SK-N-SH treated with all-trans-retinoic acid at 6 μM for 48 hours (cell line): ENCODE measurements at regions not wholly inside any gene's neighbourhood (a gene's known extent, or its start where the extent isn't known, plus 50 kb on each side); places are given as distances from the start of the nearest gene placed in this dataset.

Experiments
- ATAC-seq: fragments of 200-7000 bp; cut with Tn5 transposase; 3 replicates; pipeline ENCODE4 v1.9.1; 2020; ENCODE audit warnings: mild to moderate bottlenecking, moderate library complexity
- ARNTL ChIP-seq: fragments of 450-650 bp; formaldehyde crosslinking; IDR thresholded peaks from 2 replicates; pipeline ENCODE4 v1.5.0; 2020; ENCODE audit warnings: low read depth, mild to moderate bottlenecking, moderate library complexity, borderline replicate concordance
- BACH2 ChIP-seq: fragments of 250-450 bp; sonication (Bioruptor Pico); IDR thresholded peaks from 2 replicates; pipeline ENCODE4 v1.9.0; 2021; ENCODE audit warnings: mild to moderate bottlenecking, borderline replicate concordance
- CREB5 ChIP-seq: fragments of 250-450 bp; sonication (Bioruptor Pico); IDR thresholded peaks from 2 replicates; pipeline ENCODE4 v1.5.1; 2020; ENCODE audit warnings: low read depth, mild to moderate bottlenecking, moderate library complexity
- CSDC2 ChIP-seq: fragments of 250-450 bp; sonication (Bioruptor Pico); IDR thresholded peaks from 2 replicates; pipeline ENCODE4 v1.5.0; 2020; ENCODE audit warnings: mild to moderate bottlenecking, moderate library complexity
- ESRRG ChIP-seq: fragments of 250-450 bp; sonication (Bioruptor Pico); IDR thresholded peaks from 2 replicates; pipeline ENCODE4 v1.6.1; 2021; ENCODE audit warnings: mild to moderate bottlenecking
- GLIS3 ChIP-seq: fragments of 250-450 bp; sonication (Bioruptor Pico); IDR thresholded peaks from 2 replicates; pipeline ENCODE4 v1.5.0; 2020; ENCODE audit warnings: mild to moderate bottlenecking, moderate library complexity
- ISL1 ChIP-seq: fragments of 250-450 bp; sonication (Bioruptor Pico); IDR thresholded peaks from 2 replicates; pipeline ENCODE4 v2.1.2; 2022; ENCODE audit warnings: mild to moderate bottlenecking, moderate library complexity
- POU6F1 ChIP-seq: fragments of 250-450 bp; sonication (Bioruptor Pico); IDR thresholded peaks from 2 replicates; pipeline ENCODE4 v1.8.0; 2021; ENCODE audit warnings: low read depth, mild to moderate bottlenecking, moderate library complexity, borderline replicate concordance
- PPARA ChIP-seq: fragments of 250-450 bp; sonication (Bioruptor Pico); IDR thresholded peaks from 2 replicates; pipeline ENCODE4 v1.5.0; 2020; ENCODE audit warnings: mild to moderate bottlenecking, borderline replicate concordance
- RARB ChIP-seq: fragments of 250-450 bp; sonication (Bioruptor Pico); IDR thresholded peaks from 2 replicates; pipeline ENCODE4 v1.8.0; 2021; ENCODE audit warnings: mild to moderate bottlenecking, moderate library complexity
- SNAI2 ChIP-seq: fragments of 250-450 bp; sonication (Bioruptor Pico); IDR thresholded peaks from 2 replicates; pipeline ENCODE4 v1.5.0; 2020; ENCODE audit warnings: mild to moderate bottlenecking, moderate library complexity
- TOX ChIP-seq: fragments of 250-450 bp; sonication (Bioruptor Pico); IDR thresholded peaks from 2 replicates; pipeline ENCODE4 v1.8.0; 2021; ENCODE audit warnings: mild to moderate bottlenecking, moderate library complexity, borderline replicate concordance
- ZC3H10 ChIP-seq: fragments of 250-450 bp; sonication (Bioruptor Pico); IDR thresholded peaks from 2 replicates; pipeline ENCODE4 v1.5.1; 2021; ENCODE audit warnings: mild to moderate bottlenecking, moderate library complexity
- ZFP3 ChIP-seq: fragments of 250-450 bp; sonication (Bioruptor Pico); IDR thresholded peaks from 2 replicates; pipeline ENCODE4 v1.5.0; 2020; ENCODE audit warnings: mild to moderate bottlenecking, moderate library complexity
- ZFP30 ChIP-seq: fragments of 450-650 bp; formaldehyde crosslinking; IDR thresholded peaks from 2 replicates; pipeline ENCODE4 v1.5.0; 2022; ENCODE audit warnings: mild to moderate bottlenecking, moderate library complexity
- ZNF565 ChIP-seq: fragments of 450-650 bp; formaldehyde crosslinking; conservative IDR thresholded peaks from 2 replicates; pipeline ENCODE4 v1.5.0; 2020; ENCODE audit warnings: low read depth, mild to moderate bottlenecking, moderate library complexity
- ZNF8 ChIP-seq: fragments of 450-650 bp; formaldehyde crosslinking; IDR thresholded peaks from 2 replicates; pipeline ENCODE4 v1.5.0; 2020; ENCODE audit warnings: mild to moderate bottlenecking, moderate library complexity
- TF ChIP-seq, protein P1 (sequence below): fragments of 250-450 bp; sonication (Bioruptor Pico); IDR thresholded peaks from 2 replicates; pipeline ENCODE4 v1.5.0; 2020; ENCODE audit warnings: mild to moderate bottlenecking, moderate library complexity
- TF ChIP-seq, protein P2 (sequence below): fragments of 250-450 bp; sonication (Bioruptor Pico); IDR thresholded peaks from 2 replicates; pipeline ENCODE4 v1.5.1; 2021; ENCODE audit warnings: mild to moderate bottlenecking, moderate library complexity

DNA sequence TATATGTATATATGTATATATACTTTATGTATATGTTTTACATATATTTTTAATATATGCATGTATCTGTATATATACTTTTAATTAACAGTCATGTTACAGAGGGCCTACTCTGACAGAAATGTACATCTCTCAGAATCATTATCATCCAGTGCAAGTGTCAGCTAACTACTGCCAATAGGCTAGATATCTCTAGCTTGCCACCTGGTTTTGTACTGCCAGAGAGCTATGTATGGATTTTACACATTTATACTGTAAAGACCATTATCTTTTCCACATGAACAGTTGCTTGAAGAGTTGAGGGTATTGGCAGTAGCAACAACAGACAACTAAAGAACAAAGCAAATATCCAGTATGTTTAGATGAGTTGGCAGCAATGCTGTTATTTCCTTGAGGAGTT, 99.7 kb upstream of the VGLL3 start (continued):
- no peak for TF ChIP-seq ZNF565 (CRISPR knock-in tag)
- TF ChIP-seq SNAI2, result no peak
- TF ChIP-seq POU6F1 (CRISPR knock-in tag), result no peak

DNA sequence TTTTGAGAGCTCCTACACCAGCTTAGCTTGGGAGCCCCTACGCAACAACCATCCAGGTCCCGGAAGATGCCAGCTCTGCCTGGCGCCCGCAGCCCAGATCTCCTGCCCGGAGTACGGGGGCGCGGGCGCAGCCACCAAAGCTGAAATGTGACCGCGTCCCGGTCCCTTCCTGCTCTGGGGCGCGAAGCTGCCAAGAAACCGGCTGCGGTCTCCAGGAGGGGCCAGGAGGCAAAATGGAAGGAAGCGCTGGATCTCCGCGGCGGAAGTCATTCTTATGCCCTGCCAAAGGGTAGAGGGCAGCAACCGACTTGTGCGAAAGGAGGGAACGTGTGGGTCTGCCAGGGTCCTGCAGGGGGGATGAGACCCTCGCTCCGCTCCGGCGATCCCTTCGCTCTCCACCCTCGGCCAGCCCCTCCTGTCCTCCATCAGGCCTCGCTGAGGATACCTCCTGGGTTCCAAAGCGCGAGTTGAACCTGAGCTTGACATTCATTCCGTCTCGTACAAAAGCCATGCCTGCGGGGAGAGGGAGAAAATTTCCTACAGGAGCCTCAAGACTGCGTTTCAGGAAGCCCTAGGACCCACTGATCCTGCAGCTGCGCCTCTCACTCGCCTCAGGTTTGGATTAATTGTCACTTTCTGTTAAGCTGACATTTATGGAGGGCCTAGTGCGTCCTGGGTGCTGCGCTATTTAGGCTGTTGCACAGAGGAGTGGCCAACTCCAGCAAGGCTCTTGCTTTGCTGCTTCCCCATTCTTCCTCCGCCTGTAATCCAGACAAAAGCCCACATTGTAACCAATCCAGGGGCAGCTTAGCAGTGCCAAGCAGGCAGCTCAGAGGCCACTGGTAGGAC, 98.3 kb upstream of the VGLL3 start:
- peak; percentile 86 for ATAC-seq

GRCh38 chr3:87088430-87088992, 97.6 kb upstream of the VGLL3 start:
- ATAC-seq, result no peak
- TF ChIP-seq ARNTL (CRISPR knock-in tag) (no peak), PPARA (CRISPR knock-in tag) (no peak), RARB (no peak), ZFP30 (CRISPR knock-in tag) (no peak), GLIS3 (CRISPR knock-in tag) (no peak), CSDC2 (CRISPR knock-in tag) (no peak), ZNF565 (CRISPR knock-in tag) (no peak), ISL1 (CRISPR knock-in tag) (no peak), CREB5 (CRISPR knock-in tag) (no peak), ZC3H10 (CRISPR knock-in tag) (no peak), POU6F1 (CRISPR knock-in tag) (no peak), ZNF8 (CRISPR knock-in tag) (no peak), ZFP3 (CRISPR knock-in tag) (no peak), BACH2 (CRISPR knock-in tag) (no peak), TOX (CRISPR knock-in tag) (no peak)
- TF ChIP-seq, protein P1, sequence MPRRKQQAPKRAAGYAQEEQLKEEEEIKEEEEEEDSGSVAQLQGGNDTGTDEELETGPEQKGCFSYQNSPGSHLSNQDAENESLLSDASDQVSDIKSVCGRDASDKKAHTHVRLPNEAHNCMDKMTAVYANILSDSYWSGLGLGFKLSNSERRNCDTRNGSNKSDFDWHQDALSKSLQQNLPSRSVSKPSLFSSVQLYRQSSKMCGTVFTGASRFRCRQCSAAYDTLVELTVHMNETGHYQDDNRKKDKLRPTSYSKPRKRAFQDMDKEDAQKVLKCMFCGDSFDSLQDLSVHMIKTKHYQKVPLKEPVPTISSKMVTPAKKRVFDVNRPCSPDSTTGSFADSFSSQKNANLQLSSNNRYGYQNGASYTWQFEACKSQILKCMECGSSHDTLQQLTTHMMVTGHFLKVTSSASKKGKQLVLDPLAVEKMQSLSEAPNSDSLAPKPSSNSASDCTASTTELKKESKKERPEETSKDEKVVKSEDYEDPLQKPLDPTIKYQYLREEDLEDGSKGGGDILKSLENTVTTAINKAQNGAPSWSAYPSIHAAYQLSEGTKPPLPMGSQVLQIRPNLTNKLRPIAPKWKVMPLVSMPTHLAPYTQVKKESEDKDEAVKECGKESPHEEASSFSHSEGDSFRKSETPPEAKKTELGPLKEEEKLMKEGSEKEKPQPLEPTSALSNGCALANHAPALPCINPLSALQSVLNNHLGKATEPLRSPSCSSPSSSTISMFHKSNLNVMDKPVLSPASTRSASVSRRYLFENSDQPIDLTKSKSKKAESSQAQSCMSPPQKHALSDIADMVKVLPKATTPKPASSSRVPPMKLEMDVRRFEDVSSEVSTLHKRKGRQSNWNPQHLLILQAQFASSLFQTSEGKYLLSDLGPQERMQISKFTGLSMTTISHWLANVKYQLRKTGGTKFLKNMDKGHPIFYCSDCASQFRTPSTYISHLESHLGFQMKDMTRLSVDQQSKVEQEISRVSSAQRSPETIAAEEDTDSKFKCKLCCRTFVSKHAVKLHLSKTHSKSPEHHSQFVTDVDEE (CRISPR knock-in tag), result no peak
- TF ChIP-seq, protein P2, sequence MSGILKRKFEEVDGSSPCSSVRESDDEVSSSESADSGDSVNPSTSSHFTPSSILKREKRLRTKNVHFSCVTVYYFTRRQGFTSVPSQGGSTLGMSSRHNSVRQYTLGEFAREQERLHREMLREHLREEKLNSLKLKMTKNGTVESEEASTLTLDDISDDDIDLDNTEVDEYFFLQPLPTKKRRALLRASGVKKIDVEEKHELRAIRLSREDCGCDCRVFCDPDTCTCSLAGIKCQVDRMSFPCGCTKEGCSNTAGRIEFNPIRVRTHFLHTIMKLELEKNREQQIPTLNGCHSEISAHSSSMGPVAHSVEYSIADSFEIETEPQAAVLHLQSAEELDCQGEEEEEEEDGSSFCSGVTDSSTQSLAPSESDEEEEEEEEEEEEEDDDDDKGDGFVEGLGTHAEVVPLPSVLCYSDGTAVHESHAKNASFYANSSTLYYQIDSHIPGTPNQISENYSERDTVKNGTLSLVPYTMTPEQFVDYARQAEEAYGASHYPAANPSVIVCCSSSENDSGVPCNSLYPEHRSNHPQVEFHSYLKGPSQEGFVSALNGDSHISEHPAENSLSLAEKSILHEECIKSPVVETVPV (CRISPR knock-in tag), result no peak

More for the DNA sequence above, 98.3 kb upstream of the VGLL3 start:
- no peak for TF ChIP-seq CSDC2 (CRISPR knock-in tag)
- TF ChIP-seq TOX (CRISPR knock-in tag), result no peak
- TF ChIP-seq ZNF565 (CRISPR knock-in tag), result no peak
- no peak for TF ChIP-seq GLIS3 (CRISPR knock-in tag)
- TF ChIP-seq ESRRG (CRISPR knock-in tag), result no peak
- no peak for TF ChIP-seq ZFP30 (CRISPR knock-in tag)
- TF ChIP-seq, protein P2 (CRISPR knock-in tag), result no peak
